ENCODE measurements at regions not wholly inside any gene's neighbourhood (a gene's known extent, or its start where the extent isn't known, plus 50 kb on each side); places are given as distances from the start of the nearest gene placed in this dataset.

DNA sequence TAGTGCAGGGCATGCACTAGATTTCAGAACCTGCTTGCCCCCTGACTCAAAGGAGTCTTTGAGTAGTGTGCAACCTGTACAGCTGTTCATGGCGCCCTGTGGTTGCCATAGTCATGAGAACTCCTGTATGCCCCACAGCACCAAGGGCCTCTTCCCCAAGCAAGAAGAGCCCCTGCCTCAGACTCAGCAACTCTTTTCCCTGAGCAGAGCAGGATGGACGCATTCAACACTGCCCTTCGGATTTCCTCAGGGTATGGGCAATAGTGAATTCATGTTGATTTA lies 89.7 kb upstream of the KLF13 start:
- Histone ChIP-seq H3K27ac (no peak overlapping the region), H3K9ac (ENCODE audit: insufficient read length) (no peak overlapping the region)

GRCh38 chr15:31238906-31239305 lies 87.7 kb upstream of the KLF13 start:
- Histone ChIP-seq H3K36me3 (ENCODE audit: insufficient read depth, low read length) (no peaks in the 10 kb centered on the region), H3K4me3 (no peak overlapping the region), H3K9me3 (ENCODE audit: low read depth, low read length) (no peaks in the 10 kb centered on the region), H3K9ac (ENCODE audit: insufficient read length) (no peak overlapping the region), H3K27ac (no peak overlapping the region)
- no peak for DNase-seq (ENCODE audit: low read depth, low spot score)
- TF ChIP-seq EZH2 (IDR thresholded peaks at IDR 0.05): no peak
- TF ChIP-seq POLR2AphosphoS5 (IDR thresholded peaks at IDR 0.05; ENCODE audit: borderline replicate concordance, low read depth, low read length): no peak
- no peak for TF ChIP-seq FOXP2 (optimal IDR thresholded peaks at IDR 0.05; ENCODE audit: control extremely low read depth, extremely low read length, insufficient read depth)

More for the DNA sequence above, 89.7 kb upstream of the KLF13 start:
- Histone ChIP-seq H3K4me3 (no peak overlapping the region), H3K9me3 (ENCODE audit: low read depth, low read length) (no peaks in the 10 kb centered on the region), H3K36me3 (ENCODE audit: insufficient read depth, low read length) (no peaks in the 10 kb centered on the region)
- DNase-seq (ENCODE audit: low read depth, low spot score): no peak
- TF ChIP-seq POLR2AphosphoS5 (IDR thresholded peaks at IDR 0.05; ENCODE audit: borderline replicate concordance, low read depth, low read length) (no peak), EZH2 (IDR thresholded peaks at IDR 0.05) (no peak), FOXP2 (optimal IDR thresholded peaks at IDR 0.05; ENCODE audit: control extremely low read depth, extremely low read length, insufficient read depth) (no peak)

- DNase-seq (ENCODE audit: low read depth, low spot score): no peak
- Histone ChIP-seq H3K27ac (no peak overlapping the region), H3K36me3 (ENCODE audit: insufficient read depth, low read length) (no peaks in the 10 kb centered on the region), H3K9me3 (ENCODE audit: low read depth, low read length) (no peaks in the 10 kb centered on the region), H3K4me3 (no peak overlapping the region), H3K9ac (ENCODE audit: insufficient read length) (no peak overlapping the region)
- TF ChIP-seq FOXP2 (optimal IDR thresholded peaks at IDR 0.05; ENCODE audit: control extremely low read depth, extremely low read length, insufficient read depth) (no peak), POLR2AphosphoS5 (IDR thresholded peaks at IDR 0.05; ENCODE audit: borderline replicate concordance, low read depth, low read length) (no peak), EZH2 (IDR thresholded peaks at IDR 0.05) (no peak)
These were observed 87.2 kb upstream of the KLF13 start for GRCh38 chr15:31239409-31239808.

- Histone ChIP-seq H3K9me3 (ENCODE audit: low read depth, low read length) (no peaks in the 10 kb centered on the region), H3K27ac (no peak overlapping the region), H3K4me3 (no peak overlapping the region), H3K36me3 (ENCODE audit: insufficient read depth, low read length) (no peaks in the 10 kb centered on the region), H3K9ac (ENCODE audit: insufficient read length) (no peak overlapping the region)
- TF ChIP-seq EZH2 (IDR thresholded peaks at IDR 0.05) (no peak), POLR2AphosphoS5 (IDR thresholded peaks at IDR 0.05; ENCODE audit: borderline replicate concordance, low read depth, low read length) (no peak), FOXP2 (optimal IDR thresholded peaks at IDR 0.05; ENCODE audit: control extremely low read depth, extremely low read length, insufficient read depth) (no peak)
- DNase-seq (ENCODE audit: low read depth, low spot score): no peak
These were observed 84.6 kb upstream of the KLF13 start for GRCh38 chr15:31241888-31242522.

DNA sequence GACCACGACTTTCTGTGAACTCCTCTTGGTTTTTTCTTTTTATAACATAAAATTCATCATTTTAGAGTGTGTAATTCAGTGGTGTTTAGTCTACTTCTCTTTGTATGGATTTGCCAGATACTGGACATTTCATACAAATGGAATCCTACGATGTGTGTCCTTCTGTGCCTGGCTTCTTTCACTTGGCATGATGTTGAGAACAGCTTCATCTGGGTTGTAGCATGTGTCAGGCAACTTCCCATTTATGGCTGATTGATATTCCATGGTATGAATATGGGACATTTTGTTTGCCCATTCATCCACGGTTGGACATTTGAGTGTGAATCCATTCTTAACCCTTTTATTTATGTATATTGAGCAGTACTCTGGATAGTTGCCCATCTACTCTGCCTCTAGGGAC lies 82.7 kb upstream of the KLF13 start:
- Histone ChIP-seq H3K36me3 (ENCODE audit: insufficient read depth, low read length) (no peaks in the 10 kb centered on the region), H3K9me3 (ENCODE audit: low read depth, low read length) (no peaks in the 10 kb centered on the region), H3K4me3 (no peak overlapping the region), H3K27ac (no peak overlapping the region), H3K9ac (ENCODE audit: insufficient read length) (no peak overlapping the region)
- DNase-seq (ENCODE audit: low read depth, low spot score): no peak
- no peak for TF ChIP-seq EZH2 (IDR thresholded peaks at IDR 0.05)
- no peak for TF ChIP-seq POLR2AphosphoS5 (IDR thresholded peaks at IDR 0.05; ENCODE audit: borderline replicate concordance, low read depth, low read length)
- no peak for TF ChIP-seq FOXP2 (optimal IDR thresholded peaks at IDR 0.05; ENCODE audit: control extremely low read depth, extremely low read length, insufficient read depth)

- DNase-seq (ENCODE audit: low read depth, low spot score): no peak
- Histone ChIP-seq H3K4me3 (no peak overlapping the region), H3K36me3 (ENCODE audit: insufficient read depth, low read length) (no peaks in the 10 kb centered on the region), H3K9me3 (ENCODE audit: low read depth, low read length) (no peaks in the 10 kb centered on the region), H3K27ac (no peak overlapping the region), H3K9ac (ENCODE audit: insufficient read length) (no peak overlapping the region)
- TF ChIP-seq POLR2AphosphoS5 (IDR thresholded peaks at IDR 0.05; ENCODE audit: borderline replicate concordance, low read depth, low read length) (no peak), FOXP2 (optimal IDR thresholded peaks at IDR 0.05; ENCODE audit: control extremely low read depth, extremely low read length, insufficient read depth) (no peak), EZH2 (IDR thresholded peaks at IDR 0.05) (no peak)
These were observed 81.4 kb upstream of the KLF13 start for GRCh38 chr15:31245135-31245689.

DNA sequence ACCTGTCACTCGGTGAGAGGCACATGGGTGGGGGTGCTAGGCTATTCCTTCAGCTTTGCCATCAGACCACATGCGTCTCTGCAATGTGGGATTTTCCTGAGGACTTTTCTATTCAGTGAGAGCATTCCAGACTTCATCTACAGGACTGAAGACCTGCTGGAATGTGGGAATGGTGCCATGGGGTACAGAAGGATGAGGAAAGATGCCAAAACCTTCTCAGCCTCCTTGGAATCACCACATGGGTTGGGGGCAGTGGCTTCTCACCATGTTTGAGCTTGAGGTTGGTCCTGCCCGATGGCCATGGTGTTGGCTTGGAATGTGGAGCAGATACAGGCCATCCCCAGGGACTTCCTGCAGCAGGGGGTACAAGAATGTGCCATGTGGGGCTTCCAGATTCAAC lies 80.9 kb upstream of the KLF13 start:
- Histone ChIP-seq H3K9ac (ENCODE audit: insufficient read length) (no peak overlapping the region), H3K9me3 (ENCODE audit: low read depth, low read length) (no peaks in the 10 kb centered on the region), H3K36me3 (ENCODE audit: insufficient read depth, low read length) (no peaks in the 10 kb centered on the region), H3K27ac (no peak overlapping the region), H3K4me3 (no peak overlapping the region)
- TF ChIP-seq POLR2AphosphoS5 (IDR thresholded peaks at IDR 0.05; ENCODE audit: borderline replicate concordance, low read depth, low read length) (no peak), FOXP2 (optimal IDR thresholded peaks at IDR 0.05; ENCODE audit: control extremely low read depth, extremely low read length, insufficient read depth) (no peak), EZH2 (IDR thresholded peaks at IDR 0.05) (no peak)
- no peak for DNase-seq (ENCODE audit: low read depth, low spot score)

DNA sequence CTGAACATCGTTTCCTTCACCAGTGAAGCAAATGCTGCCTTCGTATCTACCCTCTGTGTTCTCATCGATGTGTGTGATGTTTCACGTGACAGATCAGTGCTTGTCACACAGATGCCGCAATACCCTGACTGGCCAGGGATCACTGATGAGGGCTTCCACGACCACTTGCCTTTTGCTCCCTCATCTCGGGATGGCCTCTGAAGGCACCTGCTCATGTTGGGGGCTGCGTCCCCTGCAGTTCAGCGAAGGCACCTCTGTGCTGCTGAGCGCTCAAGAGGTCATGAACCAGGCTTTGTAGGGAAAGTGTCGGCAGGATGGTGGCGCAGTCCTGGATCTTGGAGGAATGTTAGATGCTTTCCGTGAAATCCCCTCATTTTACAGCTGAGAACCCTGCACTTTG lies 79.2 kb upstream of the KLF13 start:
- Histone ChIP-seq H3K4me3 (no peak overlapping the region), H3K27ac (no peak overlapping the region), H3K9ac (ENCODE audit: insufficient read length) (no peak overlapping the region), H3K36me3 (ENCODE audit: insufficient read depth, low read length) (no peaks in the 10 kb centered on the region), H3K9me3 (ENCODE audit: low read depth, low read length) (no peaks in the 10 kb centered on the region)
- DNase-seq (ENCODE audit: low read depth, low spot score): no peak
- TF ChIP-seq POLR2AphosphoS5 (IDR thresholded peaks at IDR 0.05; ENCODE audit: borderline replicate concordance, low read depth, low read length) (no peak), EZH2 (IDR thresholded peaks at IDR 0.05) (no peak), FOXP2 (optimal IDR thresholded peaks at IDR 0.05; ENCODE audit: control extremely low read depth, extremely low read length, insufficient read depth) (no peak)

DNA sequence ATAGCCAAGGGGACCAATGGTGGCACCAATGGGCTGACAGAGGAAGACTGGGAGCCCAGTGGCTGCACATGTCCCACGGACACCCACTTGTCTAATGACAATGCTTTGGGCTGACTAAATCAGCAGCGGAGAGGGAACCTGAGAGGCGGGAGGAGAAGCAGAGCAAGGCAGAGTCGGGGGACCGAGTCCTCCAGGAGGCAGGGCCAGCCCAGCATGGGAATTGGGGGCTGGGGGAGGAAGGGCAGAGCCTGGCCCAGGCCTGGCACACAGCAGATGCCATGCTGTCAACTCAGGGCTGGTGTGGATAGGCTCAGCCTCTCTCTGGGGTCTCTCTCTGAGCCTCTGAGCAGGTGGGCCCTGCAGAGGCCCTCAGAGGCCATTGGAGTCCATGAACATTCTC lies 78.4 kb upstream of the KLF13 start:
- no peak for TF ChIP-seq FOXP2 (optimal IDR thresholded peaks at IDR 0.05; ENCODE audit: control extremely low read depth, extremely low read length, insufficient read depth)
- no peak for TF ChIP-seq POLR2AphosphoS5 (IDR thresholded peaks at IDR 0.05; ENCODE audit: borderline replicate concordance, low read depth, low read length)
- no peak for TF ChIP-seq EZH2 (IDR thresholded peaks at IDR 0.05)
- H3K9me3 ChIP-seq (ENCODE audit: low read depth, low read length): no peaks in the 10 kb centered on the region
- no peaks in the 10 kb centered on the region for H3K36me3 ChIP-seq (ENCODE audit: insufficient read depth, low read length)
- no peak overlapping the region for H3K4me3 ChIP-seq
- no peak overlapping the region for H3K9ac ChIP-seq (ENCODE audit: insufficient read length)
- DNase-seq (ENCODE audit: low read depth, low spot score): no peak
- no peak overlapping the region for H3K27ac ChIP-seq

All from SK-N-MC (cell line).